ENCODE measurements at regions not wholly inside any gene's neighbourhood (a gene's known extent, or its start where the extent isn't known, plus 50 kb on each side); places are given as distances from the start of the nearest gene placed in this dataset.

- Histone ChIP-seq H3K4me3 (replicated peaks; ENCODE audit: insufficient read depth, low read length) (no peak overlapping the region), H3K27ac (replicated peaks) (no peak overlapping the region), H3K27me3 (ENCODE audit: insufficient read depth, poor library complexity, severe bottlenecking) (no peaks in the 10 kb centered on the region)
- DNase-seq (ENCODE audit: low read depth in 1 of 2, low spot score in 1 of 2) = no peak
- TF ChIP-seq GABPA (IDR thresholded peaks at IDR 0.05; ENCODE audit: low read depth) = no peak
- TF ChIP-seq POLR2AphosphoS5 (IDR thresholded peaks at IDR 0.05; ENCODE audit: low read depth) = no peak
- no peak for TF ChIP-seq REST (IDR thresholded peaks at IDR 0.05; ENCODE audit: insufficient replicate concordance, low read depth)
- TF ChIP-seq SPI1 (IDR thresholded peaks at IDR 0.05; ENCODE audit: borderline replicate concordance, low read depth) = no peak
- no peak for TF ChIP-seq CTCF (IDR thresholded peaks at IDR 0.05; ENCODE audit: insufficient read depth, low read length)
Observed at GRCh38 chr6:134436281-134436815, 118.4 kb upstream of the SGK1 start.

- Histone ChIP-seq H3K4me3 (replicated peaks; ENCODE audit: insufficient read depth, low read length) (no peak overlapping the region), H3K27me3 (ENCODE audit: insufficient read depth, poor library complexity, severe bottlenecking) (no peaks in the 10 kb centered on the region), H3K27ac (replicated peaks) (no peak overlapping the region)
- TF ChIP-seq CTCF (IDR thresholded peaks at IDR 0.05; ENCODE audit: insufficient read depth, low read length) (no peak), REST (IDR thresholded peaks at IDR 0.05; ENCODE audit: insufficient replicate concordance, low read depth) (no peak), SPI1 (IDR thresholded peaks at IDR 0.05; ENCODE audit: borderline replicate concordance, low read depth) (no peak), POLR2AphosphoS5 (IDR thresholded peaks at IDR 0.05; ENCODE audit: low read depth) (no peak), GABPA (IDR thresholded peaks at IDR 0.05; ENCODE audit: low read depth) (no peak)
- no peak for DNase-seq (ENCODE audit: low read depth in 1 of 2, low spot score in 1 of 2)
Observed at GRCh38 chr6:134435814-134436280, 117.9 kb upstream of the SGK1 start.

GRCh38 chr6:134434019-134434942, 116.4 kb upstream of the SGK1 start:
- Histone ChIP-seq H3K27ac (replicated peaks) (no peak overlapping the region), H3K4me3 (replicated peaks; ENCODE audit: insufficient read depth, low read length) (no peak overlapping the region), H3K27me3 (ENCODE audit: insufficient read depth, poor library complexity, severe bottlenecking) (no peaks in the 10 kb centered on the region)
- TF ChIP-seq CTCF (IDR thresholded peaks at IDR 0.05; ENCODE audit: insufficient read depth, low read length) (no peak), POLR2AphosphoS5 (IDR thresholded peaks at IDR 0.05; ENCODE audit: low read depth) (no peak), REST (IDR thresholded peaks at IDR 0.05; ENCODE audit: insufficient replicate concordance, low read depth) (no peak), SPI1 (IDR thresholded peaks at IDR 0.05; ENCODE audit: borderline replicate concordance, low read depth) (no peak), GABPA (IDR thresholded peaks at IDR 0.05; ENCODE audit: low read depth) (no peak)
- DNase-seq (ENCODE audit: low read depth in 1 of 2, low spot score in 1 of 2) = no peak

Measured in HL-60 (cell line).